ENCODE measurements at regions not wholly inside any gene's neighbourhood (a gene's known extent, or its start where the extent isn't known, plus 50 kb on each side); places are given as distances from the start of the nearest gene placed in this dataset.
"Not testable (repeated sequence)": the region's sequence is repeated elsewhere in the genome, so short reads cannot be mapped to it uniquely, and the experiment has no call there.

- DNase-seq (ENCODE audit: low read depth) = no peak
These were observed 524.8 kb upstream of the MAN1A1 start for GRCh38 chr6:119874381-119874780.

- no peak for DNase-seq (ENCODE audit: low read depth)
These were observed 523.5 kb upstream of the MAN1A1 start for GRCh38 chr6:119873107-119873506.

- no peak for DNase-seq (ENCODE audit: low read depth)
These were observed 522.0 kb upstream of the MAN1A1 start for GRCh38 chr6:119871520-119871919.

GRCh38 chr6:119865466-119866350 is 516.1 kb upstream of the MAN1A1 start:
- no peak for DNase-seq (ENCODE audit: low read depth)

- DNase-seq (ENCODE audit: low read depth) = no peak
These were observed 513.2 kb upstream of the MAN1A1 start for GRCh38 chr6:119862719-119863118.

- DNase-seq (ENCODE audit: low read depth) = no peak
These were observed 509.3 kb upstream of the MAN1A1 start for GRCh38 chr6:119858901-119859300.

GRCh38 chr6:119856136-119856535 is 506.6 kb upstream of the MAN1A1 start:
- no peak for DNase-seq (ENCODE audit: low read depth)

GRCh38 chr6:119848696-119849095 is 499.1 kb upstream of the MAN1A1 start:
- DNase-seq (ENCODE audit: low read depth) = no peak

- no peak for DNase-seq (ENCODE audit: low read depth)
These were observed 495.6 kb upstream of the MAN1A1 start for GRCh38 chr6:119845161-119845560.

GRCh38 chr6:119844387-119844786 is 494.8 kb upstream of the MAN1A1 start:
- no peak for DNase-seq (ENCODE audit: low read depth)

GRCh38 chr6:119842191-119842590 is 492.6 kb upstream of the MAN1A1 start:
- no peak for DNase-seq (ENCODE audit: low read depth)

- DNase-seq (ENCODE audit: low read depth) = no peak
These were observed 488.5 kb upstream of the MAN1A1 start for GRCh38 chr6:119838043-119838442.

GRCh38 chr6:119834418-119834817 is 484.9 kb upstream of the MAN1A1 start:
- no peak for DNase-seq (ENCODE audit: low read depth)

GRCh38 chr6:119832411-119832810 is 482.9 kb upstream of the MAN1A1 start:
- DNase-seq (ENCODE audit: low read depth) = no peak

GRCh38 chr6:119830494-119831295 is 481.1 kb upstream of the MAN1A1 start:
- DNase-seq (ENCODE audit: low read depth) = no peak

GRCh38 chr6:119830069-119830468 is 480.5 kb upstream of the MAN1A1 start:
- no peak for DNase-seq (ENCODE audit: low read depth)

- DNase-seq (ENCODE audit: low read depth) = not testable (repeated sequence)
These were observed 479.9 kb upstream of the MAN1A1 start for GRCh38 chr6:119829499-119829898.

GRCh38 chr6:119829006-119829405 is 479.4 kb upstream of the MAN1A1 start:
- no peak for DNase-seq (ENCODE audit: low read depth)

GRCh38 chr6:119821380-119821779 is 471.8 kb upstream of the MAN1A1 start:
- no peak for DNase-seq (ENCODE audit: low read depth)

- no peak for DNase-seq (ENCODE audit: low read depth)
These were observed 469.3 kb upstream of the MAN1A1 start for GRCh38 chr6:119818876-119819275.

- no peak for DNase-seq (ENCODE audit: low read depth)
These were observed 465.2 kb upstream of the MAN1A1 start for GRCh38 chr6:119814609-119815400.

GRCh38 chr6:119802464-119802863 is 452.9 kb upstream of the MAN1A1 start:
- no peak for DNase-seq (ENCODE audit: low read depth)

All from HS-27A (cell line).